ENCODE measurements at regions not wholly inside any gene's neighbourhood (a gene's known extent, or its start where the extent isn't known, plus 50 kb on each side); places are given as distances from the start of the nearest gene placed in this dataset.

DNA sequence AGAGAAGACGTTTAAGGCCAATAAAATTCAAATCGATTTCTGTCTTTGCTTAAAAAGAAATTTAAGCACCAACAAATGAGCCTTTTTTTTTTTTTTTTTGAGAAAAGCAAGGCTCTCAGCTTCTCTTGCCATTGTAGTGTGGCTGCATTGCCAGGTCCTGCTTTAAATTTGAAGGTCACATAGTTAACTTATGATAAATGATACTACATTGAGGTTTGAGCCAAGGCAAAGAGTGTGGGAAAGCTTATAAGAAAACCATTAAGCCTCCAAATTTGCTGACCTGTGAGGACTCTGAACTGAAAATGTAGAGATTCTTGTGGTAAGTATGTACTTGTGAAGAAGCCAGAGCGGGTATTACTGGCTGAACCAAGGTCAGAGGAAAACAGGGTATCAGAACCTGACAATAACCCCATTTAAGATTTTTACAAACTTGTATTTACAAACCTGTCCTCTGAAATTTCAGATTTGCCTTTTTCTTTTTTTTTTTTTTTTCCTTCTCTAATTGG lies 519.7 kb upstream of the RGMA start:
- no peak overlapping the region for H3K4me3 Mint-ChIP-seq
- CTCF ChIA-PET, result no interaction called here

DNA sequence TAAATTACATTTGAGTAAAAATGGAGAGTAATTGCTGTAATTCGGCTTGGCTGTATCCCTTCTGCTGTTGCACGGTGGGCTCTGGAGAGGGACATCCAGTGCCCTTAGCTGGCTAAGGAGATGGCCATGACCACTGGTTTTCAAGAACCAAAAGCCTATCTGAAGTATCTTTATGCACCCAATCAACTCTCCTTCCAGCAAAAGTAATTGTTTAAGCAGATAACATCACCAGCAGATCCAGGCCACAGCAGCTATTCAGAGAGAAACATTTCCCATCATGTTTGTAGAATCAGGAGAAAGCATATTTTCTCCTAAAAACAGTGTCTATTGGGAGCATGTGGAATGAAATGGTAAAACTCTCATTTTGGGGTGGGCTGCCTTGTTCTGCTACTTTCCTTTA lies 514.5 kb upstream of the RGMA start:
- DNase-seq, result no peak
- Mint-ChIP-seq H3K4me1 (no peaks in the 10 kb centered on the region), H3K27me3 (no peaks in the 10 kb centered on the region), H3K9me3 (no peaks in the 10 kb centered on the region), H3K4me3 (no peak overlapping the region), H3K36me3 (no peaks in the 10 kb centered on the region), H3K27ac (no peak overlapping the region)
- CTCF ChIA-PET, result no interaction called here

More for the DNA sequence above, 519.7 kb upstream of the RGMA start:
- Mint-ChIP-seq H3K9me3 (no peaks in the 10 kb centered on the region), H3K4me1 (no peaks in the 10 kb centered on the region), H3K27ac (no peak overlapping the region), H3K27me3 (no peaks in the 10 kb centered on the region), H3K36me3 (no peaks in the 10 kb centered on the region)
- DNase-seq, result no peak

- Mint-ChIP-seq H3K36me3 (no peaks in the 10 kb centered on the region), H3K4me3 (no peak overlapping the region), H3K4me1 (no peaks in the 10 kb centered on the region), H3K9me3 (no peaks in the 10 kb centered on the region), H3K27me3 (no peaks in the 10 kb centered on the region), H3K27ac (no peak overlapping the region)
- CTCF ChIA-PET, result no interaction called here
- no peak for DNase-seq
These were observed 498.1 kb upstream of the RGMA start for GRCh38 chr15:93587059-93587521.

GRCh38 chr15:93585012-93585411 lies 496.0 kb upstream of the RGMA start:
- Mint-ChIP-seq H3K36me3 (no peaks in the 10 kb centered on the region), H3K27me3 (no peaks in the 10 kb centered on the region), H3K27ac (no peak overlapping the region), H3K4me3 (no peak overlapping the region), H3K9me3 (no peaks in the 10 kb centered on the region), H3K4me1 (no peaks in the 10 kb centered on the region)
- DNase-seq, result no peak
- CTCF ChIA-PET, result no interaction called here

DNA sequence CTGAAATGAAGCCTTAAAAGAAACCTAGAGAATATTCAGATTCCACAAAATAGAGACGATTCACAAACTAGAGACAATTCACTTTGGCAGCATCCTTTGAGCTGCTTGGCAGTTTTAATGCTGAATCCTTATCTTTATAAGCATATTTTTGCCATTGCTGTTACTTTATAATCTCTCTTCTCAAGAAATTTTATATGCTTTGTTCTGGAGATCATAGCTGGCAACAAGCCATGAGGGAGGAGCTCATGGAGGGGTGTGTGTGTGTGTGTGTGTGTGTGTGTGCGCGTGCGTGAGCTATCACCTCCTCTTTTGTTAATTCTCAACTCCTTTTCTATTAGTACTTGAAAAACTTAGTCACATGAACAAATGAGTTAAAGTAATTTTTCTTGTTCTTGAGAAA lies 495.0 kb upstream of the RGMA start:
- CTCF ChIA-PET, result interaction anchor here (0.6 kb wide), 1 partner anchor 1735 kb away, joined by 4 read pairs; no protein-coding TSS in a partner anchor
- Mint-ChIP-seq H3K27ac (no peak overlapping the region), H3K4me3 (no peak overlapping the region), H3K9me3 (no peaks in the 10 kb centered on the region), H3K36me3 (no peaks in the 10 kb centered on the region), H3K27me3 (no peaks in the 10 kb centered on the region), H3K4me1 (no peaks in the 10 kb centered on the region)
- no peak for DNase-seq

GRCh38 chr15:93583552-93583951 lies 494.5 kb upstream of the RGMA start:
- Mint-ChIP-seq H3K36me3 (no peaks in the 10 kb centered on the region), H3K27me3 (no peaks in the 10 kb centered on the region), H3K9me3 (no peaks in the 10 kb centered on the region), H3K4me3 (no peak overlapping the region), H3K27ac (no peak overlapping the region), H3K4me1 (no peaks in the 10 kb centered on the region)
- DNase-seq, result no peak
- CTCF ChIA-PET, result interaction anchor here (0.6 kb wide), 1 partner anchor 1735 kb away, joined by 4 read pairs; no protein-coding TSS in a partner anchor

- no peak for DNase-seq
- no peaks in the 10 kb centered on the region for H3K36me3 Mint-ChIP-seq
- no peak overlapping the region for H3K4me3 Mint-ChIP-seq
- H3K27ac Mint-ChIP-seq, result no peak overlapping the region
- no peaks in the 10 kb centered on the region for H3K9me3 Mint-ChIP-seq
- no peaks in the 10 kb centered on the region for H3K27me3 Mint-ChIP-seq
- CTCF ChIA-PET, result no interaction called here
- H3K4me1 Mint-ChIP-seq, result no peaks in the 10 kb centered on the region
These were observed 481.5 kb upstream of the RGMA start for GRCh38 chr15:93570527-93570926.

GRCh38 chr15:93566762-93567161 lies 477.8 kb upstream of the RGMA start:
- no peak overlapping the region for H3K4me3 Mint-ChIP-seq
- no peaks in the 10 kb centered on the region for H3K9me3 Mint-ChIP-seq
- H3K27me3 Mint-ChIP-seq, result no peaks in the 10 kb centered on the region
- H3K4me1 Mint-ChIP-seq, result no peaks in the 10 kb centered on the region
- CTCF ChIA-PET, result no interaction called here
- DNase-seq, result no peak
- no peak overlapping the region for H3K27ac Mint-ChIP-seq
- H3K36me3 Mint-ChIP-seq, result no peaks in the 10 kb centered on the region

GRCh38 chr15:93565201-93565600 lies 476.2 kb upstream of the RGMA start:
- H3K27me3 Mint-ChIP-seq, result no peaks in the 10 kb centered on the region
- no peaks in the 10 kb centered on the region for H3K9me3 Mint-ChIP-seq
- no peak overlapping the region for H3K27ac Mint-ChIP-seq
- DNase-seq, result no peak
- H3K4me1 Mint-ChIP-seq, result no peaks in the 10 kb centered on the region
- no peaks in the 10 kb centered on the region for H3K36me3 Mint-ChIP-seq
- CTCF ChIA-PET, result no interaction called here
- H3K4me3 Mint-ChIP-seq, result no peak overlapping the region

- no peaks in the 10 kb centered on the region for H3K9me3 Mint-ChIP-seq
- H3K4me3 Mint-ChIP-seq, result no peak overlapping the region
- H3K27ac Mint-ChIP-seq, result no peak overlapping the region
- DNase-seq, result no peak
- H3K4me1 Mint-ChIP-seq, result no peaks in the 10 kb centered on the region
- H3K36me3 Mint-ChIP-seq, result no peaks in the 10 kb centered on the region
- H3K27me3 Mint-ChIP-seq, result no peaks in the 10 kb centered on the region
- CTCF ChIA-PET, result no interaction called here
These were observed 474.2 kb upstream of the RGMA start for GRCh38 chr15:93563218-93563617.

DNA sequence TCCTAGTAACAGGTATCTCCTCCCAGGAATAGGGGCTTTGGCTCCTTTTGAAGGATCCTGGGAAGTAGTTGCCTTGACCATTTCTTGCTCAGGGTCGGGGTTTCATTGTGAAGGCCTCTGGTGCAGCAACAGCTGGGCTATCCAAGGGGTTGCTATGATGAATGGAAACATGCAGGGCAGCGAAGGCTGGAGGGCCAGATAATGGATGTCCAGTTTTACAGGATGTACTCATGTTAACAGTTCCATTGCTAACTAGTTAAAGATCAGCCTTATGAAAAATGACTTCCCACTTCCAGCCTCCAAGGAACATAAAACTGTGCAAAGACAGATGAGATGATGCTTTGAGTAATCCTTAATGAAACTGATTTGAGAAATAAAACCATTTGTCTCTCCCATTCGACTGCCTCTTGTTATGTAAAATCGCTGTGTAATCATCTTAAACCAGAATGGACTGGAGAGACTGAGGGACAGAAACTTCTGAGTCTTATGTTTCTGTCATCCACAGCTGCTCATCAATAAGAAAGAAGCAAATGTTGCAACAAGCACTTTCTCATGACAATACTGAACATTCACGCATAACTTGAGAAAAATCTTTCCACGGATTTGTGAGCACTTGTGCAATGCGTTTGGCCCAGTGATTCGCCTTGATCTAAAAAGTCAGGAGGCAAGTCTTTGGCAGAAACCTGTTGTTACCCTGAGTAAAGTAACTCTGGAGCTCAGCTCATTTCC lies 473.5 kb upstream of the RGMA start:
- DNase-seq, result no peak
- H3K4me1 Mint-ChIP-seq, result no peaks in the 10 kb centered on the region
- H3K9me3 Mint-ChIP-seq, result no peaks in the 10 kb centered on the region
- H3K27ac Mint-ChIP-seq, result no peak overlapping the region
- CTCF ChIA-PET, result no interaction called here
- no peaks in the 10 kb centered on the region for H3K27me3 Mint-ChIP-seq
- H3K4me3 Mint-ChIP-seq, result no peak overlapping the region
- H3K36me3 Mint-ChIP-seq, result no peaks in the 10 kb centered on the region

DNA sequence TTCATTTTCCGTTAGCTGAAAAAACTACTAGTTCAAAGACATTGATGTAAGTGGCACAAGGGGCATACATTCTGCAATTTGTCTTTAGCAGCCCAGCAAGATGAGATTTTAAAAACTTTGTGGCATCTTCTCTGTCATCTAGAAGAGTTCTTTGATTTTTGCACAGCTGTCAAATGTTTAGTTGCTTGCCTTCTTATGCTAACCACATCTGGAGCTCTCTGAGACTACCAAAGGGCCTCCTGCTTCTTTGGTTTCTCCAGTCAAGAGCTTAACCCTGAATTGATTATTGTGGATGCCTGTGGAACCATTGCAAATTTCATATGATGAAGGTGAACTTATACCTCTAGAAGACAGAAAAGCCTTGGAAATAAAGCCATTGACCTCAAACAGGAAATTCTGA lies 468.7 kb upstream of the RGMA start:
- Mint-ChIP-seq H3K4me3 (no peak overlapping the region), H3K36me3 (no peaks in the 10 kb centered on the region), H3K4me1 (no peaks in the 10 kb centered on the region), H3K9me3 (no peaks in the 10 kb centered on the region), H3K27me3 (no peaks in the 10 kb centered on the region), H3K27ac (no peak overlapping the region)
- CTCF ChIA-PET, result no interaction called here
- DNase-seq, result no peak

DNA sequence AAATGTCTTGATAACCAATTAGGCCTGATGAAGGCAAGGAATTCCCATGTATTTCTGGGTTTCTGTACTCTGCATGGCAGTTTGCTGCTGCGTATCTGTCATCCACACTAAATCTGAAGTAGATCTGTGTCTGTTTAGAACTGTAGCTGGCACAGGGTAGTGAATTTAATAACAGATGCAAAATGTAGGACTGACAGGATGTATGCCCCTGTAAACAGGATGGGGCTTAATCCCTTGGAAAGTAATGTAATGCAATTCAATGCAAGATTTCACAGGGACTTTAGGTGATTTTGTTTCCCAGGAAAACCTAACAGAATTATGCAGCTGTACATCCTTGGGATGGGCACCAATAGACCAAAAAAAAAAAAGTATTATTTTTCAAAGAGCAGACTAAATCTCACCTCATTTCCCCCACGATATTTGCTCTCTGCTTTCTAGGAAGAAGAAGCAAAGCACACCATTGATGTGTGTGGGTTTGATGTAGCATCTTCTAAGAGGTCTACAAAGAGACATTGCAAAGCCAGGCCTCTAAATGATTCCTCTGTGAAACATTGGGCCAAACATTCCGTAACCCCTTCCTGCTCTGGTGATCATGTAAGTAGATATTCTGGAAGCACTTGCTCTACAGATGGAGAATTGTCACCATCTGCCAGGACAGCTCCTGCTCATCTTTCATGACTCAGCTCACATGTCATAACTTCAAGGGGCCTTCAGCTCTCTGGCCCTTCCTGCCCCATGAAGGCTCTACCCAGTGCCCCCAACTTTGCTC lies 464.3 kb upstream of the RGMA start:
- H3K9me3 Mint-ChIP-seq, result no peaks in the 10 kb centered on the region
- H3K27ac Mint-ChIP-seq, result no peak overlapping the region
- no peak for DNase-seq
- H3K4me3 Mint-ChIP-seq, result no peak overlapping the region
- no peaks in the 10 kb centered on the region for H3K27me3 Mint-ChIP-seq
- CTCF ChIA-PET, result no interaction called here
- no peaks in the 10 kb centered on the region for H3K4me1 Mint-ChIP-seq
- H3K36me3 Mint-ChIP-seq, result no peaks in the 10 kb centered on the region

- no peaks in the 10 kb centered on the region for H3K9me3 Mint-ChIP-seq
- H3K27ac Mint-ChIP-seq, result no peak overlapping the region
- H3K4me3 Mint-ChIP-seq, result no peak overlapping the region
- CTCF ChIA-PET, result no interaction called here
- no peak for DNase-seq
- H3K4me1 Mint-ChIP-seq, result no peaks in the 10 kb centered on the region
- H3K36me3 Mint-ChIP-seq, result no peaks in the 10 kb centered on the region
- no peaks in the 10 kb centered on the region for H3K27me3 Mint-ChIP-seq
These were observed 454.1 kb upstream of the RGMA start for GRCh38 chr15:93543093-93543492.
